Psoas muscle (tissue), 7 donors: ENCODE measurements at regions not wholly inside any gene's neighbourhood (a gene's known extent, or its start where the extent isn't known, plus 50 kb on each side); places are given as distances from the start of the nearest gene placed in this dataset.
A peak's percentile ranks its signal among the peaks of the same experiment; 100 is the strongest.

Experiments
- ATAC-seq, 4 donors: fragments of 200-7000 bp; cut with Tn5 transposase; one replicate each; pipeline ENCODE4 v1.9.1; 2020; ENCODE audit warnings: moderate library complexity in 3 of 4, mild to moderate bottlenecking in 2 of 4
- DNase-seq, 2 donors: peaks; one replicate each; pipeline ENCODE4 v3.0.0-alpha.2; 2020
- H3K27ac ChIP-seq: fragments of 200-600 bp; one replicate; pipeline ENCODE4 v1.8.0; 2022
- H3K27me3 ChIP-seq, 3 donors: fragments of 200-600 bp in 1 of 3; one replicate each; pipeline versions ENCODE4 v1.6.1 to v1.8.0; 2013 to 2022; ENCODE audit warnings: low read length in 2 of 3, mild to moderate bottlenecking in 2 of 3, moderate library complexity in 1 of 3; ENCODE audit not compliant: insufficient read depth in 3 of 3
- H3K36me3 ChIP-seq, 2 donors: fragments of 200-600 bp in 1 of 2; one replicate each; pipeline versions ENCODE4 v1.6.1 to v1.8.0; 2013 to 2022; ENCODE audit warnings: low read depth in 1 of 2, mild to moderate bottlenecking in 1 of 2, moderate library complexity in 1 of 2; ENCODE audit not compliant: insufficient read depth in 1 of 2
- H3K4me1 ChIP-seq: fragments of 200-600 bp; one replicate; pipeline ENCODE4 v1.8.0; 2022
- H3K4me3 ChIP-seq: fragments of 200-600 bp; one replicate; pipeline ENCODE4 v1.8.0; 2022; ENCODE audit warnings: mild to moderate bottlenecking
- H3K9me3 ChIP-seq: fragments of 200-600 bp; one replicate; pipeline ENCODE4 v1.8.0; 2022
- CTCF ChIP-seq: fragments of 200-600 bp; IDR thresholded peaks from one replicate; pipeline ENCODE4 v1.8.0; 2022; ENCODE audit warnings: antibody characterized with exemption
- WGBS, 3 donors: extraction: QIAGEN DNeasy Blood & Tissue Kit; methylation state at CpG; one replicate each; pipeline versions ENCODE4 v1.1.6 to v1.1.7; 2013; 5-methylcytosine and 5-hydroxymethylcytosine counted together
- intact Hi-C, 2 donors: fragments of 100-400 bp; cut with DNase I; formaldehyde crosslinking; loops; one replicate each; pipeline versions ENCODE4 v1.11.0 to v1.14.2; 2022
- donor health status: healthy with polysubstance abuse.
- donor health status: DM: no; HTN: no; CAD: no; lungs with moderate emphysema.
- donor health status: Bipolar disorder and iron deficiency.
- donor health status: healthy.
- donor health status: DM: yes; HTN: yes; CAD: no.
- donor health status: DM: no; HTN: no; CAD: no.
- donor health status: DM: yes; HTN: yes; CAD: no.

GRCh38 chr11:26835611-26836010, 113.8 kb upstream of the SLC5A12 start:
- no peak for DNase-seq
- H3K27ac ChIP-seq: no peak overlapping the region

GRCh38 chr11:26837154-26837553, 115.3 kb upstream of the SLC5A12 start:
- H3K4me3 ChIP-seq: no peak overlapping the region

More at GRCh38 chr11:26835611-26836010, 113.8 kb upstream of the SLC5A12 start:
- no peak for TF ChIP-seq CTCF
- WGBS, 3 donors: 88 to 93% (median 92%) methylated on average over 3 of the region's 3 CpGs
- H3K36me3 ChIP-seq: no peaks in the 10 kb centered on the region
- ATAC-seq: no peak
- no peaks in the 10 kb centered on the region for H3K27me3 ChIP-seq
- H3K9me3 ChIP-seq: no peaks in the 10 kb centered on the region
- intact Hi-C loops: no loop called here
- H3K4me3 ChIP-seq: no peak overlapping the region
- H3K4me1 ChIP-seq: peaks cover 6% of the 10 kb centered on the region

GRCh38 chr11:26839911-26840698, 118.2 kb upstream of the SLC5A12 start:
- Histone ChIP-seq H3K36me3 (no peaks in the 10 kb centered on the region), H3K27ac (no peak overlapping the region), H3K9me3 (no peaks in the 10 kb centered on the region), H3K27me3 (no peaks in the 10 kb centered on the region), H3K4me1 (peaks cover 6% of the 10 kb centered on the region), H3K4me3 (no peak overlapping the region)
- intact Hi-C loops: no loop called here
- DNase-seq (no peak), ATAC-seq (peak; percentile 56 to 92 (median 86))
- no peak for TF ChIP-seq CTCF
- 33 to 47% (median 42%) methylated on average over 3 of the region's 3 CpGs for WGBS, 3 donors

More at GRCh38 chr11:26837154-26837553, 115.3 kb upstream of the SLC5A12 start:
- intact Hi-C loops: no loop called here
- no peak for TF ChIP-seq CTCF
- 87 to 90% (median 89%) methylated on average over 2 of the region's 2 CpGs for WGBS, 3 donors
- DNase-seq: no peak
- no peak for ATAC-seq
- peaks cover 6% of the 10 kb centered on the region for H3K4me1 ChIP-seq
- no peaks in the 10 kb centered on the region for H3K9me3 ChIP-seq
- H3K27ac ChIP-seq: no peak overlapping the region
- H3K27me3 ChIP-seq: no peaks in the 10 kb centered on the region
- H3K36me3 ChIP-seq: no peaks in the 10 kb centered on the region

- peak overlapping the region; percentile 55 for H3K27ac ChIP-seq
- no peaks in the 10 kb centered on the region for H3K9me3 ChIP-seq
- no peak overlapping the region for H3K4me3 ChIP-seq
- DNase-seq (no peak), ATAC-seq (peak in 1 of 4 donors; percentile 68)
- H3K27me3 ChIP-seq: no peaks in the 10 kb centered on the region
- intact Hi-C loops: no loop called here
- H3K4me1 ChIP-seq: peaks cover 6% of the 10 kb centered on the region
- WGBS, 3 donors: 40 to 55% (median 49%) methylated on average over 2 of the region's 2 CpGs
- TF ChIP-seq CTCF: no peak
- H3K36me3 ChIP-seq: no peaks in the 10 kb centered on the region
These were observed 120.1 kb upstream of the SLC5A12 start for GRCh38 chr11:26841818-26842473.
